GF-D8 (cell line): ENCODE measurements at regions not wholly inside any gene's neighbourhood (a gene's known extent, or its start where the extent isn't known, plus 50 kb on each side); places are given as distances from the start of the nearest gene placed in this dataset.

Source experiments
- DNase-seq: peaks from one replicate; lab custom pipeline; 2025; lab: John Stamatoyannopoulos, UW

GRCh38 chr22:27504360-27505253 lies 296.9 kb downstream of the MN1 start:
- no peak for DNase-seq

GRCh38 chr22:27507111-27507611 lies 294.4 kb downstream of the MN1 start:
- DNase-seq = no peak

- DNase-seq = no peak
Observed at GRCh38 chr22:27507935-27508526, 293.5 kb downstream of the MN1 start.

- DNase-seq = no peak
Observed at GRCh38 chr22:27509132-27509920, 292.2 kb downstream of the MN1 start.

GRCh38 chr22:27510024-27510423 lies 291.5 kb downstream of the MN1 start:
- DNase-seq = no peak

- no peak for DNase-seq
Observed at GRCh38 chr22:27512283-27512761, 289.2 kb downstream of the MN1 start.

GRCh38 chr22:27513021-27513420 lies 288.5 kb downstream of the MN1 start:
- no peak for DNase-seq

GRCh38 chr22:27514601-27515523 lies 286.7 kb downstream of the MN1 start:
- no peak for DNase-seq

- DNase-seq = no peak
Observed at GRCh38 chr22:27517361-27518155, 284.0 kb downstream of the MN1 start.

GRCh38 chr22:27518531-27519340 lies 282.8 kb downstream of the MN1 start:
- DNase-seq = no peak

GRCh38 chr22:27523711-27524110 lies 277.8 kb downstream of the MN1 start:
- DNase-seq = no peak

- no peak for DNase-seq
Observed at GRCh38 chr22:27525711-27526110, 275.8 kb downstream of the MN1 start.

GRCh38 chr22:27526901-27527300 lies 274.7 kb downstream of the MN1 start:
- DNase-seq = no peak

GRCh38 chr22:27531782-27532530 lies 269.6 kb downstream of the MN1 start:
- no peak for DNase-seq

GRCh38 chr22:27533105-27533745 lies 268.3 kb downstream of the MN1 start:
- no peak for DNase-seq

GRCh38 chr22:27534720-27535125 lies 266.8 kb downstream of the MN1 start:
- DNase-seq = no peak

- no peak for DNase-seq
Observed at GRCh38 chr22:27535452-27535851, 266.1 kb downstream of the MN1 start.

- no peak for DNase-seq
Observed at GRCh38 chr22:27537501-27537900, 264.1 kb downstream of the MN1 start.
